WTC11 (cell line): ENCODE measurements at regions not wholly inside any gene's neighbourhood (a gene's known extent, or its start where the extent isn't known, plus 50 kb on each side); places are given as distances from the start of the nearest gene placed in this dataset.

Experiments used
- ATAC-seq: fragments of 200-7000 bp; cut with Tn5 transposase; 2 replicates; pipeline ENCODE4 v1.10.0; 2021; ENCODE audit warnings: mild to moderate bottlenecking, moderate library complexity
- CTCF ChIA-PET: fragments of 300-600 bp; sonication (Branson Sonifier 250); formaldehyde crosslinking; loops from one replicate; lab custom pipeline; 2021; ENCODE audit warnings: antibody characterized with exemption; lab: Charles Lee
- POLR2A ChIA-PET: fragments of 350-600 bp; sonication (Branson Sonifier 250); formaldehyde crosslinking; loops from one replicate; lab custom pipeline; 2021; ENCODE audit warnings: antibody characterized with exemption; lab: Charles Lee
- DNase-seq: peaks from one replicate; pipeline ENCODE4 v3.0.0; 2021; ENCODE audit warnings: low spot score
- H3K27ac Mint-ChIP-seq: 2 replicates; pipeline ENCODE4 v1.8.0; 2021; ENCODE audit warnings: mixed read lengths
- H3K27me3 Mint-ChIP-seq: 2 replicates; pipeline ENCODE4 v1.8.0; 2021; ENCODE audit warnings: low read depth, mild to moderate bottlenecking, moderate library complexity, mixed read lengths
- H3K36me3 Mint-ChIP-seq: 2 replicates; pipeline ENCODE4 v1.8.0; 2021; ENCODE audit warnings: mixed read lengths
- H3K4me1 Mint-ChIP-seq: 2 replicates; pipeline ENCODE4 v1.8.0; 2022; ENCODE audit warnings: mixed read lengths
- H3K4me3 Mint-ChIP-seq: 2 replicates; pipeline ENCODE4 v1.8.0; 2021; ENCODE audit warnings: mild to moderate bottlenecking, moderate library complexity, mixed read lengths
- H3K9me3 Mint-ChIP-seq: 2 replicates; pipeline ENCODE4 v1.8.0; 2021; ENCODE audit warnings: mixed read lengths
- AFF4 ChIP-seq: sonication (generic); formaldehyde crosslinking; IDR thresholded peaks from 2 replicates; pipeline ENCODE4 v1.8.1; 2023; ENCODE audit warnings: mild to moderate bottlenecking, missing genetic modification reagents, borderline replicate concordance
- CBFB ChIP-seq: sonication (generic); formaldehyde crosslinking; IDR thresholded peaks from 2 replicates; pipeline ENCODE4 v1.8.1; 2022; ENCODE audit warnings: mild to moderate bottlenecking, low read depth, missing genetic modification reagents
- CTCF ChIP-seq: fragments of 200-600 bp; IDR thresholded peaks from 2 replicates; pipeline ENCODE4 v1.8.0; 2022; ENCODE audit warnings: antibody characterized with exemption
- GRHL2 ChIP-seq: fragments of 250-450 bp; sonication (Bioruptor Pico); IDR thresholded peaks from 2 replicates; pipeline ENCODE4 v1.8.0; 2022; ENCODE audit warnings: mild to moderate bottlenecking, moderate library complexity; ENCODE audit not compliant: insufficient replicate concordance, severe bottlenecking
- IRF2 ChIP-seq: sonication (generic); formaldehyde crosslinking; IDR thresholded peaks from 2 replicates; pipeline ENCODE4 v1.8.0; 2022; ENCODE audit warnings: low read depth, missing genetic modification reagents, borderline replicate concordance
- OVOL2 ChIP-seq: fragments of 250-450 bp; sonication (Bioruptor Pico); IDR thresholded peaks from 2 replicates; pipeline ENCODE4 v1.9.0; 2021; ENCODE audit warnings: mild to moderate bottlenecking, borderline replicate concordance
- TEAD4 ChIP-seq: sonication (generic); formaldehyde crosslinking; IDR thresholded peaks from 2 replicates; pipeline ENCODE4 v1.8.0; 2022; ENCODE audit warnings: mild to moderate bottlenecking, missing genetic modification reagents
- ZBTB21 ChIP-seq: sonication (generic); formaldehyde crosslinking; IDR thresholded peaks from 2 replicates; pipeline ENCODE4 v1.8.1; 2023; ENCODE audit warnings: mild to moderate bottlenecking, missing genetic modification reagents, borderline replicate concordance
- ZMAT4 ChIP-seq: fragments of 250-450 bp; sonication (Bioruptor Pico); IDR thresholded peaks from 2 replicates; pipeline ENCODE4 v1.9.0; 2021; ENCODE audit warnings: mild to moderate bottlenecking
- ZNF232 ChIP-seq: sonication (generic); formaldehyde crosslinking; IDR thresholded peaks from 2 replicates; pipeline ENCODE4 v1.8.0; 2022; ENCODE audit warnings: mild to moderate bottlenecking, missing genetic modification reagents
- ZNF263 ChIP-seq: sonication (generic); formaldehyde crosslinking; IDR thresholded peaks from 2 replicates; pipeline ENCODE4 v1.8.1; 2022; ENCODE audit warnings: low read depth, mild to moderate bottlenecking, moderate library complexity, missing genetic modification reagents
- ZNF281 ChIP-seq: sonication (generic); formaldehyde crosslinking; IDR thresholded peaks from 2 replicates; pipeline ENCODE4 v1.8.0; 2023; ENCODE audit warnings: mild to moderate bottlenecking, missing genetic modification reagents

GRCh38 chr3:1734494-1735122 is 364.1 kb upstream of the CNTN4 start (continued):
- no peak for TF ChIP-seq OVOL2 (CRISPR knock-in tag)
- TF ChIP-seq TEAD4 (CRISPR knock-in tag), result no peak
- TF ChIP-seq, all 79 proteins: peak for 0

GRCh38 chr3:1752205-1752604 is 346.5 kb upstream of the CNTN4 start:
- peaks cover 10% of the 10 kb centered on the region for H3K27me3 Mint-ChIP-seq
- TF ChIP-seq ZNF232, result no peak
- TF ChIP-seq ZNF263 (CRISPR knock-in tag), result no peak
- no peak for TF ChIP-seq ZBTB21 (CRISPR knock-in tag)
- TF ChIP-seq GRHL2 (CRISPR knock-in tag), result no peak
- no peak for TF ChIP-seq CBFB
- TF ChIP-seq ZMAT4 (CRISPR knock-in tag), result no peak
- TF ChIP-seq ZNF281 (CRISPR knock-in tag), result no peak
- CTCF ChIA-PET, result no interaction called here
- POLR2A ChIA-PET, result no interaction called here
- DNase-seq (no peak), ATAC-seq (no peak)
- no peak overlapping the region for H3K27ac Mint-ChIP-seq
- peaks cover 57% of the 10 kb centered on the region for H3K36me3 Mint-ChIP-seq
- H3K4me3 Mint-ChIP-seq, result no peak overlapping the region
- no peaks in the 10 kb centered on the region for H3K4me1 Mint-ChIP-seq
- H3K9me3 Mint-ChIP-seq, result peaks cover 76% of the 10 kb centered on the region

GRCh38 chr3:1766384-1766783 is 332.3 kb upstream of the CNTN4 start:
- ChIA-PET CTCF (no interaction called here), POLR2A (no interaction called here)
- Mint-ChIP-seq H3K27ac (no peak overlapping the region), H3K36me3 (peaks cover 53% of the 10 kb centered on the region), H3K4me3 (no peak overlapping the region), H3K4me1 (no peaks in the 10 kb centered on the region), H3K9me3 (peaks cover 82% of the 10 kb centered on the region), H3K27me3 (peaks cover 8% of the 10 kb centered on the region)
- TF ChIP-seq IRF2 (CRISPR knock-in tag) (no peak), CTCF (no peak), AFF4 (CRISPR knock-in tag) (no peak)
- DNase-seq (no peak), ATAC-seq (no peak)
